ENCODE measurements at regions not wholly inside any gene's neighbourhood (a gene's known extent, or its start where the extent isn't known, plus 50 kb on each side); places are given as distances from the start of the nearest gene placed in this dataset.

- TF ChIP-seq EP300 (conservative IDR thresholded peaks at IDR 0.05; ENCODE audit: poor library complexity, severe bottlenecking) = no peak
- TF ChIP-seq CTCF (IDR thresholded peaks at IDR 0.05; ENCODE audit: poor library complexity, severe bottlenecking) = no peak
- TF ChIP-seq SMC3 (conservative IDR thresholded peaks at IDR 0.05; ENCODE audit: poor library complexity) = no peak
- no peak for TF ChIP-seq POLR2AphosphoS5 (IDR thresholded peaks at IDR 0.05)
- no peak for TF ChIP-seq RAD21 (conservative IDR thresholded peaks at IDR 0.05)
- no peak for TF ChIP-seq MXI1 (conservative IDR thresholded peaks at IDR 0.05; ENCODE audit: poor library complexity, severe bottlenecking)
- no peak for TF ChIP-seq REST (IDR thresholded peaks at IDR 0.05; ENCODE audit: borderline replicate concordance)
- no peak for TF ChIP-seq EZH2 (IDR thresholded peaks at IDR 0.05; ENCODE audit: borderline replicate concordance, insufficient read depth, low read length, poor library complexity, severe bottlenecking)
- TF ChIP-seq TAF1 (IDR thresholded peaks at IDR 0.05; ENCODE audit: low read depth) = no peak
Observed at GRCh38 chr12:75923964-75924666, 107.5 kb downstream of the PHLDA1 start.

Measured in neural cell (in vitro differentiated cells).